Endothelial cell of umbilical vein (primary cell): ENCODE measurements at regions not wholly inside any gene's neighbourhood (a gene's known extent, or its start where the extent isn't known, plus 50 kb on each side); places are given as distances from the start of the nearest gene placed in this dataset.
A peak's percentile ranks its signal among the peaks of the same experiment; 100 is the strongest.

Experiments used
- CTCF ChIP-seq, 2 donors: IDR thresholded peaks; 1 replicate in 1 of 2; 2 replicates in 1 of 2; pipeline ENCODE4 v1.5.1; 2011; ENCODE audit warnings: low read length in 2 of 2, mild to moderate bottlenecking in 2 of 2, moderate library complexity in 2 of 2, control low read depth in 1 of 2, inconsistent platforms in 1 of 2, low read depth in 1 of 2; ENCODE audit not compliant: insufficient read depth in 1 of 2; ENCODE audit errors: extremely low read depth in 1 of 2
- FOS ChIP-seq: IDR thresholded peaks from 2 replicates; pipeline ENCODE4 v1.6.1; 2011; ENCODE audit warnings: mild to moderate bottlenecking, low read length, moderate library complexity, borderline replicate concordance; ENCODE audit not compliant: insufficient read depth
- JUN ChIP-seq: IDR thresholded peaks from 2 replicates; pipeline ENCODE4 v1.6.1; 2011; ENCODE audit warnings: borderline replicate concordance, low read depth; ENCODE audit not compliant: insufficient read length, insufficient read depth
- MAX ChIP-seq: IDR thresholded peaks from 2 replicates; pipeline ENCODE4 v1.6.1; 2011; ENCODE audit not compliant: insufficient read depth, insufficient read length
- POLR2A ChIP-seq: IDR thresholded peaks from 2 replicates; pipeline ENCODE4 v1.6.1; 2012; ENCODE audit warnings: low read depth, mild to moderate bottlenecking, control low read depth, low read length
- POLR2AphosphoS5 ChIP-seq: IDR thresholded peaks from 2 replicates; pipeline ENCODE4 v1.6.1; 2012; ENCODE audit warnings: low read depth, mild to moderate bottlenecking, control low read depth, low read length, moderate library complexity; ENCODE audit not compliant: insufficient read depth

GRCh38 chr12:58540480-58541299, 379.6 kb downstream of the LRIG3 start:
- TF ChIP-seq POLR2AphosphoS5, result no peak
- no peak for TF ChIP-seq POLR2A
- TF ChIP-seq CTCF (IDR thresholded peaks at IDR 0.05; ENCODE audit: extremely low read depth in 1 of 2, insufficient read depth in 1 of 2, low read depth in 1 of 2, low read length in 2 of 2), result peak; percentile 76 to 79
- no peak for TF ChIP-seq FOS
- no peak for TF ChIP-seq MAX
- TF ChIP-seq JUN, result no peak
